ENCODE measurements at regions not wholly inside any gene's neighbourhood (a gene's known extent, or its start where the extent isn't known, plus 50 kb on each side); places are given as distances from the start of the nearest gene placed in this dataset.

GRCh38 chr12:127635838-127636237 lies 631.1 kb upstream of the TMEM132C start:
- Histone ChIP-seq H3K56ac (replicated peaks; ENCODE audit: insufficient read length, low read depth, low read length) (no peak overlapping the region), H3K4ac (replicated peaks; ENCODE audit: insufficient read length, low read depth, low read length) (no peak overlapping the region), H2AK5ac (ENCODE audit: low read depth, low read length) (no peak overlapping the region), H3K9me3 (ENCODE audit: insufficient read depth in 2 of 2, low read depth in 1 of 2, low read length in 1 of 2) (no peaks in the 10 kb centered on the region), H4K5ac (ENCODE audit: insufficient read length, low read depth, low read length) (no peak overlapping the region), H3K23ac (ENCODE audit: insufficient read length) (no peak overlapping the region), H2BK12ac (ENCODE audit: low read depth, low read length) (no peak overlapping the region), H3K27ac (ENCODE audit: low read depth, low read length) (no peak overlapping the region), H3K4me3 (ENCODE audit: extremely low read depth in 1 of 4, insufficient read depth in 2 of 4, low read depth in 3 of 4, low read length in 4 of 4) (no peak overlapping the region), H4K91ac (replicated peaks; ENCODE audit: insufficient read length, low read length) (no peak overlapping the region), H3K36me3 (ENCODE audit: control insufficient read depth in 2 of 4, insufficient read depth in 4 of 4, low read length in 3 of 4) (no peaks in the 10 kb centered on the region), H3K23me2 (ENCODE audit: low read depth, low read length) (no peaks in the 10 kb centered on the region; the same call in 1 of the 2 replicates), H3K14ac (ENCODE audit: insufficient read length) (no peak overlapping the region), H2BK15ac (ENCODE audit: low read length) (no peak overlapping the region), H3K79me2 (ENCODE audit: control insufficient read depth in 1 of 2, insufficient read depth in 2 of 2, low read length in 2 of 2) (no peaks in the 10 kb centered on the region), H3K4me1 (replicated peaks in 1 of 4; ENCODE audit: control insufficient read depth in 3 of 4, insufficient read depth in 4 of 4, low read length in 3 of 4) (peaks cover 0 to 4% (median 0%) of the 10 kb centered on the region in 4 experiments; a peak in 1 of 7 replicates), H3K27me3 (replicated peaks in 1 of 4; ENCODE audit: control insufficient read depth in 3 of 4, extremely low read depth in 1 of 4, insufficient read depth in 3 of 4, low read length in 3 of 4) (no peaks in the 10 kb centered on the region; a peak in 1 of 7 replicates), H2AFZ (ENCODE audit: low read length) (no peak overlapping the region), H3K18ac (ENCODE audit: extremely low read depth, low read length) (no peak overlapping the region), H2BK20ac (ENCODE audit: low read length) (no peak overlapping the region), H2BK120ac (replicated peaks; ENCODE audit: low read depth, low read length) (no peak overlapping the region), H3K9ac (replicated peaks in 1 of 4; ENCODE audit: extremely low read depth in 1 of 4, low read depth in 3 of 4, low read length in 3 of 4) (no peak overlapping the region), H3K4me2 (ENCODE audit: insufficient read depth in 1 of 2, low read depth in 2 of 2, low read length in 2 of 2) (no peak overlapping the region), H3K79me1 (ENCODE audit: low read depth, low read length) (no peaks in the 10 kb centered on the region), H4K8ac (ENCODE audit: extremely low read depth, insufficient read depth, low read length) (no peak overlapping the region), H4K20me1 (replicated peaks in 1 of 2; ENCODE audit: control insufficient read depth in 1 of 2, insufficient read depth in 2 of 2, low read length in 2 of 2) (no peaks in the 10 kb centered on the region), H2BK5ac (ENCODE audit: low read depth, low read length) (no peak overlapping the region)
- ChIA-PET CTCF (ENCODE audit: partially characterized antibody) (interaction anchor here (0.6 to 2.0 kb wide), 6 partner anchors 10 to 284 kb away, joined by 3 to 5 read pairs (median 4); no protein-coding TSS in a partner anchor), POLR2A (ENCODE audit: partially characterized antibody) (no interaction called here)
- 88% methylated on average over 4 of the region's 4 CpGs; no CpG with 5 or more reads in 1 of the 2 experiments for WGBS, 2 experiments (ENCODE audit: extremely low coverage in 1 of 2, insufficient coverage in 1 of 2, insufficient read length in 1 of 2, insufficient replicate concordance in 2 of 2, low coverage in 1 of 2, low lambda C conversion rate in 2 of 2, missing lambda C conversion rate in 1 of 2)
- TF ChIP-seq, protein P1, sequence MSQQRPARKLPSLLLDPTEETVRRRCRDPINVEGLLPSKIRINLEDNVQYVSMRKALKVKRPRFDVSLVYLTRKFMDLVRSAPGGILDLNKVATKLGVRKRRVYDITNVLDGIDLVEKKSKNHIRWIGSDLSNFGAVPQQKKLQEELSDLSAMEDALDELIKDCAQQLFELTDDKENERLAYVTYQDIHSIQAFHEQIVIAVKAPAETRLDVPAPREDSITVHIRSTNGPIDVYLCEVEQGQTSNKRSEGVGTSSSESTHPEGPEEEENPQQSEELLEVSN (IDR thresholded peaks at IDR 0.05) = no peak
- TF ChIP-seq BCL11A (IDR thresholded peaks at IDR 0.05; ENCODE audit: low read depth in 2 of 2, low read length in 2 of 2) (no peak), JUN (IDR thresholded peaks at IDR 0.05; ENCODE audit: low read depth, low read length) (no peak), USF2 (IDR thresholded peaks at IDR 0.05; ENCODE audit: low read length) (no peak), POLR2AphosphoS5 (IDR thresholded peaks at IDR 0.05; ENCODE audit: low read depth, low read length) (no peak), HDAC6 (IDR thresholded peaks at IDR 0.05; ENCODE audit: low read depth, low read length) (no peak), MAX (IDR thresholded peaks at IDR 0.05) (no peak), FOSL1 (IDR thresholded peaks at IDR 0.05; ENCODE audit: insufficient read depth, low read depth, low read length) (no peak), CEBPB (IDR thresholded peaks at IDR 0.05; ENCODE audit: low read depth, low read length) (no peak), CHD2 (IDR thresholded peaks at IDR 0.05; ENCODE audit: low read length) (no peak), GABPA (IDR thresholded peaks at IDR 0.05; ENCODE audit: borderline replicate concordance, insufficient read depth, low read length) (no peak)
- DNase-seq (ENCODE audit: low read depth in 1 of 2, low spot score in 2 of 2) (no peak), FAIRE-seq (no peak)
